Endothelial cell of umbilical vein (primary cell): ENCODE measurements at regions not wholly inside any gene's neighbourhood (a gene's known extent, or its start where the extent isn't known, plus 50 kb on each side); places are given as distances from the start of the nearest gene placed in this dataset.

Experiments
- BruUV-seq: library from RNA; stranded (reverse); fragments of 400-500 nt; replicated peaks from 2 replicates; lab custom pipeline; 2021; lab: Mats Ljungman, UMichigan
- CTCF ChIA-PET: fragments of 300-600, 350-600 bp; sonication (Branson Sonifier 250); formaldehyde crosslinking; loops from one replicate; lab custom pipeline; 2021; ENCODE audit warnings: antibody characterized with exemption, inconsistent platforms; lab: Charles Lee
- POLR2A ChIA-PET: fragments of 300-600, 350-600 bp; sonication (Branson Sonifier 250); formaldehyde crosslinking; loops from one replicate; lab custom pipeline; 2021; ENCODE audit warnings: antibody characterized with exemption, inconsistent platforms; lab: Charles Lee
- DNase-seq: peaks from one replicate; pipeline ENCODE4 v3.0.0-alpha.2; 2011; ENCODE audit warnings: low read depth, low spot score
- FAIRE-seq: peaks from 2 replicates; lab custom pipeline; 2011; peaks lifted over from hg19 to GRCh38; lab: Jason Lieb, UNC
- H2AFZ ChIP-seq: 2 replicates; pipeline ENCODE4 v1.6.0; 2012; ENCODE audit warnings: low read depth, low read length, control low read depth, inconsistent platforms
- H3K27ac ChIP-seq: 2 replicates; pipeline ENCODE4 v1.5.1; 2011; ENCODE audit warnings: low read depth, mild to moderate bottlenecking, control low read depth, low read length, moderate library complexity; ENCODE audit not compliant: insufficient read depth
- H3K27me3 ChIP-seq, 2 experiments: 2 replicates each; pipeline versions ENCODE4 v1.6.0 to v1.6.1; 2011; ENCODE audit warnings: low read length in 2 of 2, mixed read lengths in 1 of 2; ENCODE audit not compliant: control insufficient read depth in 2 of 2, insufficient read depth in 2 of 2
- H3K36me3 ChIP-seq, 2 experiments: 2 replicates in 1 of 2; 3 replicates in 1 of 2; pipeline ENCODE4 v1.5.1; 2011; ENCODE audit warnings: low read length in 2 of 2, mild to moderate bottlenecking in 1 of 2, moderate library complexity in 1 of 2; ENCODE audit not compliant: control insufficient read depth in 2 of 2, insufficient read depth in 2 of 2; ENCODE audit errors: extremely low read depth in 1 of 2
- H3K4me1 ChIP-seq: 3 replicates; pipeline ENCODE4 v1.5.1; 2011; ENCODE audit warnings: mild to moderate bottlenecking, low read length; ENCODE audit not compliant: control insufficient read depth, insufficient read depth; ENCODE audit errors: extremely low read depth
- H3K4me2 ChIP-seq: 2 replicates; pipeline ENCODE4 v1.6.1; 2011; ENCODE audit warnings: low read length, control low read depth, mixed read lengths; ENCODE audit not compliant: insufficient read depth
- H3K4me3 ChIP-seq, 3 experiments: fragments of 200-600 bp in 1 of 3; sonication (generic), shearing (Covaris generic) in 1 of 3; replicated peaks in 1 of 3; 2 replicates each; pipeline ENCODE4 v1.5.1; 2011 to 2016; ENCODE audit warnings: control low read depth in 3 of 3, low read length in 3 of 3, mild to moderate bottlenecking in 2 of 3, inconsistent platforms in 1 of 3, low read depth in 1 of 3, moderate library complexity in 1 of 3; ENCODE audit not compliant: insufficient read depth in 1 of 3
- H3K79me2 ChIP-seq: 2 replicates; pipeline ENCODE4 v1.6.0; 2012; ENCODE audit warnings: low read length, inconsistent platforms; ENCODE audit not compliant: control insufficient read depth, insufficient read depth
- H3K9ac ChIP-seq: replicated peaks from 2 replicates; pipeline ENCODE3; 2011; ENCODE audit warnings: low read length, control low read depth; ENCODE audit not compliant: insufficient read depth; ENCODE audit errors: extremely low read depth
- H3K9me1 ChIP-seq: replicated peaks from 3 replicates; pipeline ENCODE4 v1.6.0; 2011; ENCODE audit warnings: mild to moderate bottlenecking, low read length; ENCODE audit not compliant: control insufficient read depth, insufficient read depth; ENCODE audit errors: extremely low read depth
- H3K9me3 ChIP-seq: replicated peaks from 2 replicates; pipeline ENCODE4 v1.5.1; 2012; ENCODE audit warnings: low read length, inconsistent platforms; ENCODE audit not compliant: control insufficient read depth, insufficient read depth
- H4K20me1 ChIP-seq: replicated peaks from 2 replicates; pipeline ENCODE3; 2011; ENCODE audit warnings: mild to moderate bottlenecking, low read length; ENCODE audit not compliant: control insufficient read depth, insufficient read depth; ENCODE audit errors: extremely low read depth
- CTCF ChIP-seq, 2 donors: IDR thresholded peaks; 1 replicate in 1 of 2; 2 replicates in 1 of 2; pipeline ENCODE4 v1.5.1; 2011; ENCODE audit warnings: low read length in 2 of 2, mild to moderate bottlenecking in 2 of 2, moderate library complexity in 2 of 2, control low read depth in 1 of 2, inconsistent platforms in 1 of 2, low read depth in 1 of 2; ENCODE audit not compliant: insufficient read depth in 1 of 2; ENCODE audit errors: extremely low read depth in 1 of 2
- EZH2 ChIP-seq: IDR thresholded peaks from 2 replicates; pipeline ENCODE4 v1.6.1; 2012; ENCODE audit warnings: borderline replicate concordance, low read depth, mild to moderate bottlenecking, moderate library complexity, low read length, inconsistent platforms; ENCODE audit not compliant: severe bottlenecking
- FOS ChIP-seq: IDR thresholded peaks from 2 replicates; pipeline ENCODE4 v1.6.1; 2011; ENCODE audit warnings: mild to moderate bottlenecking, low read length, moderate library complexity, borderline replicate concordance; ENCODE audit not compliant: insufficient read depth
- GATA2 ChIP-seq: IDR thresholded peaks from 2 replicates; pipeline ENCODE4 v1.7.0; 2011; ENCODE audit warnings: low read depth, mild to moderate bottlenecking, moderate library complexity, mixed read lengths, low read length; ENCODE audit not compliant: insufficient read length, insufficient read depth
- JUN ChIP-seq: IDR thresholded peaks from 2 replicates; pipeline ENCODE4 v1.6.1; 2011; ENCODE audit warnings: borderline replicate concordance, low read depth; ENCODE audit not compliant: insufficient read length, insufficient read depth
- MAX ChIP-seq: IDR thresholded peaks from 2 replicates; pipeline ENCODE4 v1.6.1; 2011; ENCODE audit not compliant: insufficient read depth, insufficient read length
- MYC ChIP-seq: IDR thresholded peaks from one replicate; pipeline ENCODE4 v1.6.1; 2011; ENCODE audit warnings: mild to moderate bottlenecking, low read depth, low read length
- POLR2A ChIP-seq: IDR thresholded peaks from 2 replicates; pipeline ENCODE4 v1.6.1; 2012; ENCODE audit warnings: low read depth, mild to moderate bottlenecking, control low read depth, low read length
- POLR2AphosphoS5 ChIP-seq: IDR thresholded peaks from 2 replicates; pipeline ENCODE4 v1.6.1; 2012; ENCODE audit warnings: low read depth, mild to moderate bottlenecking, control low read depth, low read length, moderate library complexity; ENCODE audit not compliant: insufficient read depth
- dilution Hi-C: fragments of 300-500 bp; cut with MboI; formaldehyde crosslinking; loops from one replicate; pipeline ENCODE4 v1.15.0; 2019; ENCODE audit warnings: low sequenced_read_pairs; ENCODE audit not compliant: extremely low pct_ligation_motif_present
- intact Hi-C: fragments of 100-400 bp; cut with micrococcal nuclease; formaldehyde crosslinking; loops from one replicate; pipeline ENCODE4 v1.10.0; 2022

GRCh38 chr5:144958002-144958401 lies 787.3 kb downstream of the KCTD16 start:
- no peaks in the 10 kb centered on the region for H3K79me2 ChIP-seq
- ChIA-PET CTCF (interaction anchor here (0.7 kb wide), 1 partner anchor 13 kb away, joined by 3 read pairs; no protein-coding TSS in a partner anchor), POLR2A (no interaction called here)
- no peaks in the 10 kb centered on the region for H3K9me1 ChIP-seq
- H3K4me1 ChIP-seq: no peaks in the 10 kb centered on the region
- DNase-seq (no peak), FAIRE-seq (no peak)
- TF ChIP-seq FOS: no peak
- no peak for TF ChIP-seq CTCF (IDR thresholded peaks at IDR 0.05; ENCODE audit: extremely low read depth in 1 of 2, insufficient read depth in 1 of 2, low read depth in 1 of 2, low read length in 2 of 2)
- no peak for TF ChIP-seq GATA2
- no peak for TF ChIP-seq MAX
- no peak for TF ChIP-seq MYC
- TF ChIP-seq POLR2AphosphoS5: no peak
- TF ChIP-seq EZH2: no peak
- TF ChIP-seq JUN: no peak
- TF ChIP-seq POLR2A: no peak
- intact Hi-C loops: no loop called here
- BruUV-seq: no TSS peak
- H2AFZ ChIP-seq: no peak overlapping the region
- H3K36me3 ChIP-seq: no peaks in the 10 kb centered on the region
- H3K4me2 ChIP-seq: no peak overlapping the region
- no peaks in the 10 kb centered on the region for H4K20me1 ChIP-seq
- H3K9me3 ChIP-seq: no peaks in the 10 kb centered on the region
- no peaks in the 10 kb centered on the region for H3K27me3 ChIP-seq
- no peak overlapping the region for H3K4me3 ChIP-seq
- dilution Hi-C loops: no loop called here
- no peak overlapping the region for H3K27ac ChIP-seq
- H3K9ac ChIP-seq: no peak overlapping the region
